HCT116 (cell line): ENCODE measurements at regions not wholly inside any gene's neighbourhood (a gene's known extent, or its start where the extent isn't known, plus 50 kb on each side); places are given as distances from the start of the nearest gene placed in this dataset.
"Not testable (repeated sequence)": the region's sequence is repeated elsewhere in the genome, so short reads cannot be mapped to it uniquely, and the experiment has no call there.

Source experiments
- ATAC-seq: fragments of 200-7000 bp; cut with Tn5 transposase; 2 replicates; pipeline ENCODE4 v1.9.1; 2020; ENCODE audit warnings: mild to moderate bottlenecking, moderate library complexity
- BruUV-seq: library from RNA; stranded (reverse); fragments of 400-500 nt; replicated peaks from 2 replicates; lab custom pipeline; 2021; lab: Mats Ljungman, UMichigan
- CTCF ChIA-PET: fragments of 300-600 bp; sonication (Branson Sonifier 250); formaldehyde crosslinking; loops from one replicate; lab custom pipeline; 2021; ENCODE audit warnings: antibody characterized with exemption; lab: Charles Lee
- POLR2A ChIA-PET: fragments of 300-600, 350-600 bp; sonication (Branson Sonifier 250); formaldehyde crosslinking; loops from one replicate; lab custom pipeline; 2021; ENCODE audit warnings: antibody characterized with exemption; lab: Charles Lee
- RAD21 ChIA-PET, 2 experiments: fragments of 300-600 bp; sonication (Branson Sonifier 250); formaldehyde crosslinking; loops; one replicate each; lab custom pipeline; 2023; ENCODE audit warnings: low total read pairs in 2 of 2; ENCODE audit not compliant: uncharacterized antibody in 2 of 2, unreplicated experiment in 2 of 2, low non-redundant PET in 1 of 2; lab: Charles Lee
- DNase-seq: peaks from one replicate; pipeline ENCODE4 v3.0.0-alpha.2; 2010; ENCODE audit warnings: low read depth, low spot score
- H2AFZ ChIP-seq: fragments of 200-600 bp; shearing (Covaris generic), sonication (generic); 2 replicates; pipeline ENCODE4 v1.6.1; 2017; ENCODE audit warnings: low read depth, mixed run types, mixed read lengths, antibody characterized with exemption, low read length; ENCODE audit not compliant: poor library complexity, severe bottlenecking
- H3K27ac ChIP-seq: 2 replicates; pipeline ENCODE4 v1.5.1; 2012; ENCODE audit warnings: low read depth, low read length
- H3K27me3 ChIP-seq: fragments of 200-600 bp; sonication (generic); 2 replicates; pipeline ENCODE4 v1.6.1; 2016; ENCODE audit warnings: mixed run types, low read length, mixed read lengths; ENCODE audit not compliant: insufficient read depth
- H3K36me3 ChIP-seq, 2 experiments: fragments of 200-500 bp in 1 of 2; fragments of 200-600 bp in 1 of 2; sonication (Bioruptor generic) in 1 of 2; sonication (generic) in 1 of 2; 2 replicates each; pipeline versions ENCODE4 v1.5.1 to v1.6.1; 2014 to 2016; ENCODE audit warnings: low read length in 2 of 2, inconsistent platforms in 1 of 2, mixed read lengths in 1 of 2, mixed run types in 1 of 2; ENCODE audit not compliant: insufficient read depth in 2 of 2, control insufficient read depth in 1 of 2
- H3K4me1 ChIP-seq, 2 experiments: fragments of 200-600 bp in 1 of 2; sonication (generic) in 1 of 2; 2 replicates each; pipeline versions ENCODE4 v1.5.1 to v1.6.1; 2012 to 2017; ENCODE audit warnings: low read length in 2 of 2, inconsistent platforms in 1 of 2, mild to moderate bottlenecking in 1 of 2, mixed read lengths in 1 of 2, mixed run types in 1 of 2, moderate library complexity in 1 of 2; ENCODE audit not compliant: insufficient read depth in 2 of 2, control insufficient read depth in 1 of 2
- H3K4me2 ChIP-seq: fragments of 200-600 bp; sonication (generic); 2 replicates; pipeline ENCODE4 v1.6.1; 2017; ENCODE audit warnings: mixed run types, low read length, mixed read lengths
- H3K4me3 ChIP-seq, 2 experiments: fragments of 200-600 bp in 1 of 2; sonication (generic) in 1 of 2; replicated peaks in 1 of 2; 2 replicates each; pipeline ENCODE4 v1.5.1; 2011 to 2016; ENCODE audit warnings: low read length in 2 of 2, control low read depth in 1 of 2, low read depth in 1 of 2, mild to moderate bottlenecking in 1 of 2, mixed read lengths in 1 of 2, mixed run types in 1 of 2
- H3K79me2 ChIP-seq: fragments of 200-600 bp; sonication (generic); 2 replicates; pipeline ENCODE4 v1.6.1; 2017; ENCODE audit warnings: mild to moderate bottlenecking, mixed run types, low read length, moderate library complexity, mixed read lengths; ENCODE audit not compliant: insufficient read depth
- H3K9ac ChIP-seq: fragments of 200-600 bp; sonication (generic); 2 replicates; pipeline ENCODE4 v1.6.1; 2016; ENCODE audit warnings: low read length, mixed read lengths
- H3K9me2 ChIP-seq: fragments of 200-600 bp; sonication (generic), shearing (Covaris generic); 2 replicates; pipeline ENCODE4 v1.6.1; 2017; ENCODE audit warnings: mixed run types, mild to moderate bottlenecking, moderate library complexity; ENCODE audit not compliant: insufficient read depth
- H3K9me3 ChIP-seq, 2 experiments: fragments of 200-500 bp in 1 of 2; fragments of 200-600 bp in 1 of 2; sonication (Bioruptor generic) in 1 of 2; sonication (generic) in 1 of 2; 2 replicates each; pipeline ENCODE4 v1.6.1; 2014 to 2017; ENCODE audit warnings: low read length in 2 of 2, mixed read lengths in 2 of 2, inconsistent platforms in 1 of 2, low read depth in 1 of 2, mild to moderate bottlenecking in 1 of 2, mixed run types in 1 of 2, moderate library complexity in 1 of 2; ENCODE audit not compliant: control insufficient read depth in 1 of 2, insufficient read depth in 1 of 2
- H4K20me1 ChIP-seq: fragments of 200-600 bp; sonication (generic), shearing (Covaris generic); 2 replicates; pipeline ENCODE4 v1.6.1; 2017; ENCODE audit warnings: mixed run types, mild to moderate bottlenecking, moderate library complexity; ENCODE audit not compliant: insufficient read depth
- CEBPB ChIP-seq: IDR thresholded peaks from 2 replicates; pipeline ENCODE4 v1.6.1; 2012; ENCODE audit warnings: low read depth
- EZH2 ChIP-seq: fragments of 200-600 bp; sonication (generic); IDR thresholded peaks from 2 replicates; pipeline ENCODE4 v1.6.1; 2017; ENCODE audit warnings: antibody characterized with exemption, mixed run types
- EZH2phosphoT487 ChIP-seq: fragments of 200-600 bp; IDR thresholded peaks from 2 replicates; pipeline ENCODE4 v1.6.1; 2018; ENCODE audit warnings: antibody characterized with exemption, borderline replicate concordance
- FOSL1 ChIP-seq: IDR thresholded peaks from 2 replicates; pipeline ENCODE4 v1.6.1; 2012; ENCODE audit warnings: low read depth
- JUND ChIP-seq: IDR thresholded peaks from 2 replicates; pipeline ENCODE4 v1.6.1; 2012
- POLR2A ChIP-seq: IDR thresholded peaks from 2 replicates; pipeline ENCODE4 v1.7.0; 2011; ENCODE audit warnings: borderline replicate concordance; ENCODE audit not compliant: insufficient read depth, insufficient read length; ENCODE audit errors: extremely low read depth
- POLR2AphosphoS5 ChIP-seq: IDR thresholded peaks from 2 replicates; pipeline ENCODE4 v1.6.1; 2011; ENCODE audit warnings: mild to moderate bottlenecking, low read depth, low read length, moderate library complexity
- SP1 ChIP-seq: IDR thresholded peaks from 2 replicates; pipeline ENCODE4 v1.6.1; 2012; ENCODE audit warnings: low read depth
- SRF ChIP-seq: IDR thresholded peaks from 2 replicates; pipeline ENCODE4 v1.6.1; 2012; ENCODE audit warnings: low read depth
- TCF7L2 ChIP-seq: IDR thresholded peaks from 2 replicates; pipeline ENCODE4 v1.7.0; 2011; ENCODE audit warnings: borderline replicate concordance, inconsistent platforms; ENCODE audit not compliant: insufficient read depth, insufficient read length; ENCODE audit errors: extremely low read depth
- YY1 ChIP-seq: IDR thresholded peaks from 2 replicates; pipeline ENCODE4 v1.6.1; 2011; ENCODE audit warnings: low read length, low read depth, moderate library complexity, mild to moderate bottlenecking; ENCODE audit not compliant: insufficient replicate concordance; ENCODE audit errors: extremely low read depth
- ZNF274 ChIP-seq: fragments of 200-500 bp; sonication (Bioruptor generic); IDR thresholded peaks from 2 replicates; pipeline ENCODE4 v1.6.1; 2014; ENCODE audit warnings: mild to moderate bottlenecking, low read depth, low read length, inconsistent platforms
- intact Hi-C: fragments of 100-400 bp; cut with micrococcal nuclease; formaldehyde crosslinking; loops from 2 replicates; pipeline ENCODE4 v1.10.0; 2022
- TF ChIP-seq, protein P1 (sequence below): IDR thresholded peaks from 2 replicates; pipeline ENCODE4 v1.6.1; 2012

DNA sequence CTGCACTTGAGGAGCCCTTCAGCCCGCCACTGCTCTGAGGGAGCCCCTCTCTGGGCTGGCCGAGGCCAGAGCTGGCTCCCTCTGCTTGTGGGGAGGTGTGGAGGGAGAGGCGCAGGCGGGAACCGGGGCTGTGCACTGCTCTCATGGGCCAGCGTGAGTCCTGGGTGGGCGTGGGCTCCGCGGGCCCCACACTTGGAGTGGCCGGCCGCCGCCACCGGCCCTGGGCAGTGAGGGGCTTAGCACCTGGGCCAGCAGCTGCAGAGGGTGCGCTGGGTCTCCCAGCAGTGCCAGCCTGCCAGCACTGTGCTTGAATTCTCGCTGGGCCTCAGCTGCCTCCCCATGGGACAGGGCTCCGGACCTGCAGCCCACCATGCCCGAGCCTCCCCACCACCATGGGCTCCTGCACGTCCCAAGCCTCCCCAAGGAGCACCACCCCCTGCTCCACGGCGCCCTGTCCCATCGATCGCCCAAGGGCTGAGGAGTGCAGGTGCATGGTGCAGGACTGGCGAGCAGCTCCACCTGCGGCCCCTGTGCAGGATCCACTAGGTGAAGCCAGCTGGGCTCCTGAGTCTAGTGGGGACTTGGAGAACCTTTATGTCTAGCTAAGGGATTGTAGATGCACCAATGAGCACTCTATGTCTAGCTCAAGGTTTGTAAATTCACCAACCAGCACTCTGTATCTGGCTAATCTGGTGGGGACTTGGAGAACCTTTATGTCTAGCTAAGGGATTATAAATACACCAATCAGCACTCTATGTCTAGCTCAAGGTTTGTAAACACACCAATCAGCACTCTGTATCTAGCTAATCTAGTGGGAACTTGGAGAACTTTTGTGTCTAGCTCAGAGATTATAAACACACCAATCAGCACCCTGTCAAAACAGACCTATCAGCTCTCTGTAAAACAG is 1180.3 kb downstream of the FSCB start:
- intact Hi-C loops, POLR2A ChIA-PET, RAD21 ChIA-PET, H3K27me3 ChIP-seq, ATAC-seq, H4K20me1 ChIP-seq, BruUV-seq, H3K27ac ChIP-seq, H3K36me3 ChIP-seq, H2AFZ ChIP-seq, H3K4me3 ChIP-seq, H3K4me2 ChIP-seq, H3K79me2 ChIP-seq, H3K4me1 ChIP-seq, H3K9me3 ChIP-seq, H3K9me2 ChIP-seq, DNase-seq, CTCF ChIA-PET, H3K9ac ChIP-seq: not testable (repeated sequence)

DNA sequence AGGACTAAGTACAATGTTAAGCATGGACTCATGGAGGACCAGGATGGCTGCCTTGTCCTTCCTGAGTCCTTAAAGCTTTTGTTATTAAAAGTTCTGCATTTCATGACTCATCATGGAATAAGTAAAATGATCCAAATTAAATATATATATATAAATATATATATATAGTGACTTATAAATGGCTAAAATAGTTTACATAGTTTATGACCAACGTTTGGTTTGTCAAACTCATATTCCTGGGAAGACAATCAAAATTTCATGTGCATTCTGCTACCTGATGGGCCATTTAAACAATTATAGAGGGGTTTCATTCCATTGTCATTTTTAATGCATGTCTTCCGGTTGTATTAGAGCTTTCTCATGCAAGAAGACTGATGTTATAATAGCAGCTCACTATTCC is 1190.7 kb downstream of the FSCB start:
- no peak overlapping the region for H3K27ac ChIP-seq
- ChIA-PET POLR2A (no interaction called here), CTCF (no interaction called here), RAD21 (no interaction called here)
- BruUV-seq: no TSS peak
- no peaks in the 10 kb centered on the region for H3K36me3 ChIP-seq
- no peaks in the 10 kb centered on the region for H4K20me1 ChIP-seq
- no peak overlapping the region for H3K4me3 ChIP-seq
- no peaks in the 10 kb centered on the region for H3K4me1 ChIP-seq
- no peaks in the 10 kb centered on the region for H3K9me3 ChIP-seq
- ATAC-seq: no peak
- no peak overlapping the region for H3K9ac ChIP-seq
- H2AFZ ChIP-seq: no peak overlapping the region
- intact Hi-C loops: no loop called here
- H3K4me2 ChIP-seq: no peak overlapping the region
- no peaks in the 10 kb centered on the region for H3K79me2 ChIP-seq
- DNase-seq: no peak
- H3K9me2 ChIP-seq: no peaks in the 10 kb centered on the region
- no peaks in the 10 kb centered on the region for H3K27me3 ChIP-seq
- no peak for TF ChIP-seq TCF7L2
- TF ChIP-seq SP1: no peak
- no peak for TF ChIP-seq SRF
- no peak for TF ChIP-seq JUND
- TF ChIP-seq EZH2: no peak
- no peak for TF ChIP-seq EZH2phosphoT487
- no peak for TF ChIP-seq ZNF274
- TF ChIP-seq, protein P1, sequence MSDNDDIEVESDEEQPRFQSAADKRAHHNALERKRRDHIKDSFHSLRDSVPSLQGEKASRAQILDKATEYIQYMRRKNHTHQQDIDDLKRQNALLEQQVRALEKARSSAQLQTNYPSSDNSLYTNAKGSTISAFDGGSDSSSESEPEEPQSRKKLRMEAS: no peak
- no peak for TF ChIP-seq POLR2AphosphoS5
- no peak for TF ChIP-seq POLR2A
- no peak for TF ChIP-seq FOSL1
- TF ChIP-seq CEBPB: no peak
- no peak for TF ChIP-seq YY1
